HCT116 (cell line): ENCODE measurements at regions not wholly inside any gene's neighbourhood (a gene's known extent, or its start where the extent isn't known, plus 50 kb on each side); places are given as distances from the start of the nearest gene placed in this dataset.

Source experiments
- ATAC-seq: fragments of 200-7000 bp; cut with Tn5 transposase; 2 replicates; pipeline ENCODE4 v1.9.1; 2020; ENCODE audit warnings: mild to moderate bottlenecking, moderate library complexity
- BruUV-seq: library from RNA; stranded (reverse); fragments of 400-500 nt; replicated peaks from 2 replicates; lab custom pipeline; 2021; lab: Mats Ljungman, UMichigan
- CTCF ChIA-PET: fragments of 300-600 bp; sonication (Branson Sonifier 250); formaldehyde crosslinking; loops from one replicate; lab custom pipeline; 2021; ENCODE audit warnings: antibody characterized with exemption; lab: Charles Lee
- POLR2A ChIA-PET: fragments of 300-600, 350-600 bp; sonication (Branson Sonifier 250); formaldehyde crosslinking; loops from one replicate; lab custom pipeline; 2021; ENCODE audit warnings: antibody characterized with exemption; lab: Charles Lee
- RAD21 ChIA-PET, 2 experiments: fragments of 300-600 bp; sonication (Branson Sonifier 250); formaldehyde crosslinking; loops; one replicate each; lab custom pipeline; 2023; ENCODE audit warnings: low total read pairs in 2 of 2; ENCODE audit not compliant: uncharacterized antibody in 2 of 2, unreplicated experiment in 2 of 2, low non-redundant PET in 1 of 2; lab: Charles Lee
- DNase-seq: peaks from one replicate; pipeline ENCODE4 v3.0.0-alpha.2; 2010; ENCODE audit warnings: low read depth, low spot score
- H2AFZ ChIP-seq: fragments of 200-600 bp; shearing (Covaris generic), sonication (generic); 2 replicates; pipeline ENCODE4 v1.6.1; 2017; ENCODE audit warnings: low read depth, mixed run types, mixed read lengths, antibody characterized with exemption, low read length; ENCODE audit not compliant: poor library complexity, severe bottlenecking
- H3K27ac ChIP-seq: 2 replicates; pipeline ENCODE4 v1.5.1; 2012; ENCODE audit warnings: low read depth, low read length
- H3K27me3 ChIP-seq: fragments of 200-600 bp; sonication (generic); 2 replicates; pipeline ENCODE4 v1.6.1; 2016; ENCODE audit warnings: mixed run types, low read length, mixed read lengths; ENCODE audit not compliant: insufficient read depth
- H3K36me3 ChIP-seq, 2 experiments: fragments of 200-500 bp in 1 of 2; fragments of 200-600 bp in 1 of 2; sonication (Bioruptor generic) in 1 of 2; sonication (generic) in 1 of 2; 2 replicates each; pipeline versions ENCODE4 v1.5.1 to v1.6.1; 2014 to 2016; ENCODE audit warnings: low read length in 2 of 2, inconsistent platforms in 1 of 2, mixed read lengths in 1 of 2, mixed run types in 1 of 2; ENCODE audit not compliant: insufficient read depth in 2 of 2, control insufficient read depth in 1 of 2
- H3K4me1 ChIP-seq, 2 experiments: fragments of 200-600 bp in 1 of 2; sonication (generic) in 1 of 2; 2 replicates each; pipeline versions ENCODE4 v1.5.1 to v1.6.1; 2012 to 2017; ENCODE audit warnings: low read length in 2 of 2, inconsistent platforms in 1 of 2, mild to moderate bottlenecking in 1 of 2, mixed read lengths in 1 of 2, mixed run types in 1 of 2, moderate library complexity in 1 of 2; ENCODE audit not compliant: insufficient read depth in 2 of 2, control insufficient read depth in 1 of 2
- H3K4me2 ChIP-seq: fragments of 200-600 bp; sonication (generic); 2 replicates; pipeline ENCODE4 v1.6.1; 2017; ENCODE audit warnings: mixed run types, low read length, mixed read lengths
- H3K4me3 ChIP-seq, 2 experiments: fragments of 200-600 bp in 1 of 2; sonication (generic) in 1 of 2; replicated peaks in 1 of 2; 2 replicates each; pipeline ENCODE4 v1.5.1; 2011 to 2016; ENCODE audit warnings: low read length in 2 of 2, control low read depth in 1 of 2, low read depth in 1 of 2, mild to moderate bottlenecking in 1 of 2, mixed read lengths in 1 of 2, mixed run types in 1 of 2
- H3K79me2 ChIP-seq: fragments of 200-600 bp; sonication (generic); 2 replicates; pipeline ENCODE4 v1.6.1; 2017; ENCODE audit warnings: mild to moderate bottlenecking, mixed run types, low read length, moderate library complexity, mixed read lengths; ENCODE audit not compliant: insufficient read depth
- H3K9ac ChIP-seq: fragments of 200-600 bp; sonication (generic); 2 replicates; pipeline ENCODE4 v1.6.1; 2016; ENCODE audit warnings: low read length, mixed read lengths
- H3K9me2 ChIP-seq: fragments of 200-600 bp; sonication (generic), shearing (Covaris generic); 2 replicates; pipeline ENCODE4 v1.6.1; 2017; ENCODE audit warnings: mixed run types, mild to moderate bottlenecking, moderate library complexity; ENCODE audit not compliant: insufficient read depth
- H3K9me3 ChIP-seq, 2 experiments: fragments of 200-500 bp in 1 of 2; fragments of 200-600 bp in 1 of 2; sonication (Bioruptor generic) in 1 of 2; sonication (generic) in 1 of 2; 2 replicates each; pipeline ENCODE4 v1.6.1; 2014 to 2017; ENCODE audit warnings: low read length in 2 of 2, mixed read lengths in 2 of 2, inconsistent platforms in 1 of 2, low read depth in 1 of 2, mild to moderate bottlenecking in 1 of 2, mixed run types in 1 of 2, moderate library complexity in 1 of 2; ENCODE audit not compliant: control insufficient read depth in 1 of 2, insufficient read depth in 1 of 2
- H4K20me1 ChIP-seq: fragments of 200-600 bp; sonication (generic), shearing (Covaris generic); 2 replicates; pipeline ENCODE4 v1.6.1; 2017; ENCODE audit warnings: mixed run types, mild to moderate bottlenecking, moderate library complexity; ENCODE audit not compliant: insufficient read depth
- CBX3 ChIP-seq: IDR thresholded peaks from 2 replicates; pipeline ENCODE4 v1.6.1; 2012; ENCODE audit warnings: low read depth
- CTCF ChIP-seq, 3 experiments: fragments of 200-600 bp in 1 of 3; sonication (generic) in 1 of 3; IDR thresholded peaks in 2 of 3; conservative IDR thresholded peaks in 1 of 3; 2 replicates each; pipeline ENCODE4 v1.5.1; 2012 to 2017; ENCODE audit warnings: low read depth in 2 of 3, low read length in 2 of 3, antibody characterized with exemption in 1 of 3, borderline replicate concordance in 1 of 3, control low read depth in 1 of 3, mild to moderate bottlenecking in 1 of 3, mixed read lengths in 1 of 3, mixed run types in 1 of 3, moderate library complexity in 1 of 3; ENCODE audit not compliant: insufficient read depth in 1 of 3
- ELF1 ChIP-seq: IDR thresholded peaks from 2 replicates; pipeline ENCODE4 v1.6.1; 2012; ENCODE audit warnings: low read depth, borderline replicate concordance
- EZH2 ChIP-seq: fragments of 200-600 bp; sonication (generic); IDR thresholded peaks from 2 replicates; pipeline ENCODE4 v1.6.1; 2017; ENCODE audit warnings: antibody characterized with exemption, mixed run types
- POLR2A ChIP-seq: IDR thresholded peaks from 2 replicates; pipeline ENCODE4 v1.7.0; 2011; ENCODE audit warnings: borderline replicate concordance; ENCODE audit not compliant: insufficient read depth, insufficient read length; ENCODE audit errors: extremely low read depth
- REST ChIP-seq: IDR thresholded peaks from 2 replicates; pipeline ENCODE4 v1.6.1; 2012; ENCODE audit warnings: low read depth
- SRF ChIP-seq: IDR thresholded peaks from 2 replicates; pipeline ENCODE4 v1.6.1; 2012; ENCODE audit warnings: low read depth
- TCF7L2 ChIP-seq: IDR thresholded peaks from 2 replicates; pipeline ENCODE4 v1.7.0; 2011; ENCODE audit warnings: borderline replicate concordance, inconsistent platforms; ENCODE audit not compliant: insufficient read depth, insufficient read length; ENCODE audit errors: extremely low read depth
- ZNF274 ChIP-seq: fragments of 200-500 bp; sonication (Bioruptor generic); IDR thresholded peaks from 2 replicates; pipeline ENCODE4 v1.6.1; 2014; ENCODE audit warnings: mild to moderate bottlenecking, low read depth, low read length, inconsistent platforms
- intact Hi-C: fragments of 100-400 bp; cut with micrococcal nuclease; formaldehyde crosslinking; loops from 2 replicates; pipeline ENCODE4 v1.10.0; 2022

- TF ChIP-seq EZH2 (no peak), TCF7L2 (no peak), SRF (no peak), ELF1 (no peak), REST (no peak), ZNF274 (no peak), POLR2A (no peak), CBX3 (no peak), CTCF (IDR thresholded peaks at IDR 0.05 in 2 of 3, conservative IDR thresholded peaks at IDR 0.05 in 1 of 3; ENCODE audit: borderline replicate concordance in 1 of 3, insufficient read depth in 1 of 3, low read depth in 2 of 3, low read length in 2 of 3) (no peak)
Measured at GRCh38 chr12:87795555-87795954, 233.6 kb downstream of the C12orf50 start.

More at GRCh38 chr12:87795555-87795954, 233.6 kb downstream of the C12orf50 start:
- ChIA-PET POLR2A (no interaction called here), RAD21 (no interaction called here), CTCF (no interaction called here)
- Histone ChIP-seq H2AFZ (no peak overlapping the region), H3K79me2 (no peaks in the 10 kb centered on the region), H3K4me2 (no peak overlapping the region), H4K20me1 (no peaks in the 10 kb centered on the region), H3K27me3 (no peaks in the 10 kb centered on the region), H3K4me3 (no peak overlapping the region), H3K9me2 (no peaks in the 10 kb centered on the region; the same call in 1 of the 2 replicates), H3K36me3 (no peaks in the 10 kb centered on the region), H3K9me3 (no peaks in the 10 kb centered on the region), H3K4me1 (no peaks in the 10 kb centered on the region), H3K9ac (no peak overlapping the region), H3K27ac (no peak overlapping the region)
- ATAC-seq (no peak), DNase-seq (no peak)
- no TSS peak for BruUV-seq
- intact Hi-C loops = no loop called here
